Ishikawa (cell line): ENCODE measurements at regions not wholly inside any gene's neighbourhood (a gene's known extent, or its start where the extent isn't known, plus 50 kb on each side); places are given as distances from the start of the nearest gene placed in this dataset.

Source experiments
- CEBPB ChIP-seq: IDR thresholded peaks from 2 replicates; pipeline ENCODE4 v1.6.1; 2012
- CREB1 ChIP-seq: IDR thresholded peaks from 2 replicates; pipeline ENCODE4 v1.6.1; 2012; ENCODE audit warnings: low read depth
- EGR1 ChIP-seq: IDR thresholded peaks from 2 replicates; pipeline ENCODE4 v1.6.1; 2012
- EP300 ChIP-seq: IDR thresholded peaks from 2 replicates; pipeline ENCODE4 v1.6.1; 2012; ENCODE audit warnings: borderline replicate concordance
- FOXM1 ChIP-seq: IDR thresholded peaks from 2 replicates; pipeline ENCODE4 v1.6.1; 2012; ENCODE audit warnings: low read depth, borderline replicate concordance
- MAX ChIP-seq: IDR thresholded peaks from 2 replicates; pipeline ENCODE4 v1.6.1; 2012
- NFIC ChIP-seq: IDR thresholded peaks from 2 replicates; pipeline ENCODE4 v1.6.1; 2012
- RAD21 ChIP-seq: IDR thresholded peaks from 2 replicates; pipeline ENCODE4 v1.6.1; 2012; ENCODE audit warnings: low read depth
- REST ChIP-seq: IDR thresholded peaks from 2 replicates; pipeline ENCODE4 v1.6.1; 2012; ENCODE audit warnings: low read depth, mild to moderate bottlenecking
- TAF1 ChIP-seq: IDR thresholded peaks from 2 replicates; pipeline ENCODE4 v1.6.1; 2012; ENCODE audit warnings: low read depth, mild to moderate bottlenecking
- TCF12 ChIP-seq: IDR thresholded peaks from 2 replicates; pipeline ENCODE4 v1.6.1; 2012; ENCODE audit warnings: low read depth
- TEAD4 ChIP-seq: IDR thresholded peaks from 2 replicates; pipeline ENCODE4 v1.6.1; 2012
- USF1 ChIP-seq: IDR thresholded peaks from 2 replicates; pipeline ENCODE4 v1.6.1; 2012
- YY1 ChIP-seq: IDR thresholded peaks from 2 replicates; pipeline ENCODE4 v1.6.1; 2012; ENCODE audit warnings: low read depth
- ZBTB7A ChIP-seq: IDR thresholded peaks from 2 replicates; pipeline ENCODE4 v1.6.1; 2012; ENCODE audit warnings: low read depth

- no peak for TF ChIP-seq USF1
- TF ChIP-seq REST: no peak
- no peak for TF ChIP-seq EGR1
- TF ChIP-seq ZBTB7A: no peak
- TF ChIP-seq FOXM1: no peak
- no peak for TF ChIP-seq YY1
- TF ChIP-seq TAF1: no peak
- no peak for TF ChIP-seq MAX
- TF ChIP-seq CEBPB: no peak
- TF ChIP-seq NFIC: no peak
- no peak for TF ChIP-seq RAD21
- no peak for TF ChIP-seq CREB1
These were observed 219.5 kb downstream of the TMEM47 start for GRCh38 chrX:34437586-34437985.

- TF ChIP-seq TAF1 (no peak), TEAD4 (no peak), REST (no peak), RAD21 (no peak), NFIC (no peak), USF1 (no peak), EGR1 (no peak), TCF12 (no peak), MAX (no peak), YY1 (no peak), CEBPB (no peak)
These were observed 230.8 kb downstream of the TMEM47 start for GRCh38 chrX:34426334-34426733.

GRCh38 chrX:34406580-34406979 lies 250.5 kb downstream of the TMEM47 start:
- TF ChIP-seq CREB1 (no peak), YY1 (no peak), NFIC (no peak), FOXM1 (no peak), RAD21 (no peak), USF1 (no peak), ZBTB7A (no peak), EGR1 (no peak), TAF1 (no peak), TCF12 (no peak), TEAD4 (no peak), EP300 (no peak), CEBPB (no peak), MAX (no peak), REST (no peak)

- TF ChIP-seq USF1 (no peak), EP300 (no peak), ZBTB7A (no peak), REST (no peak), MAX (no peak), EGR1 (no peak), RAD21 (no peak), CEBPB (no peak), FOXM1 (no peak), NFIC (no peak), TCF12 (no peak), YY1 (no peak), TAF1 (no peak), CREB1 (no peak), TEAD4 (no peak)
These were observed 252.6 kb downstream of the TMEM47 start for GRCh38 chrX:34404386-34405070.
